Inferior parietal cortex (tissue), 1 donor: ENCODE measurements at regions not wholly inside any gene's neighbourhood (a gene's known extent, or its start where the extent isn't known, plus 50 kb on each side); places are given as distances from the start of the nearest gene placed in this dataset.

Experiments used
- DNase-seq: peaks from one replicate; pipeline ENCODE4 v3.0.0-alpha.2; 2016; ENCODE audit errors: extremely low spot score

GRCh38 chr14:87109271-87109670 is 883.7 kb downstream of the GALC start:
- no peak for DNase-seq

- peak; percentile 58 for DNase-seq
Measured at GRCh38 chr14:87108726-87109125, 884.3 kb downstream of the GALC start.

- DNase-seq = no peak
Measured at GRCh38 chr14:87102811-87103378, 890.1 kb downstream of the GALC start.

GRCh38 chr14:87097015-87097414 is 896.0 kb downstream of the GALC start:
- no peak for DNase-seq

GRCh38 chr14:87094913-87095312 is 898.1 kb downstream of the GALC start:
- no peak for DNase-seq

- DNase-seq = no peak
Measured at GRCh38 chr14:87088588-87088987, 904.4 kb downstream of the GALC start.

GRCh38 chr14:87087881-87088280 is 905.1 kb downstream of the GALC start:
- no peak for DNase-seq

GRCh38 chr14:87084908-87085307 is 908.1 kb downstream of the GALC start:
- DNase-seq = no peak

- no peak for DNase-seq
Measured at GRCh38 chr14:87082917-87083316, 910.1 kb downstream of the GALC start.

GRCh38 chr14:87081004-87081403 is 912.0 kb downstream of the GALC start:
- no peak for DNase-seq

- DNase-seq = no peak
Measured at GRCh38 chr14:87080146-87080545, 912.8 kb downstream of the GALC start.

GRCh38 chr14:87079416-87079815 is 913.6 kb downstream of the GALC start:
- DNase-seq = no peak

- DNase-seq = no peak
Measured at GRCh38 chr14:87076922-87077321, 916.1 kb downstream of the GALC start.

- DNase-seq = no peak
Measured at GRCh38 chr14:87076146-87076545, 916.8 kb downstream of the GALC start.

- DNase-seq = no peak
Measured at GRCh38 chr14:87073880-87074570, 919.0 kb downstream of the GALC start.

GRCh38 chr14:87067591-87067990 is 925.4 kb downstream of the GALC start:
- no peak for DNase-seq

GRCh38 chr14:87067061-87067460 is 925.9 kb downstream of the GALC start:
- no peak for DNase-seq

- DNase-seq = no peak
Measured at GRCh38 chr14:87066221-87066817, 926.7 kb downstream of the GALC start.

GRCh38 chr14:87065366-87065765 is 927.6 kb downstream of the GALC start:
- DNase-seq = no peak

- DNase-seq = no peak
Measured at GRCh38 chr14:87063181-87063580, 929.8 kb downstream of the GALC start.

GRCh38 chr14:87060405-87060804 is 932.6 kb downstream of the GALC start:
- DNase-seq = no peak

- DNase-seq = no peak
Measured at GRCh38 chr14:87059060-87059839, 933.7 kb downstream of the GALC start.

- DNase-seq = no peak
Measured at GRCh38 chr14:87055007-87055406, 938.0 kb downstream of the GALC start.
